C4-2B (cell line): ENCODE measurements at regions not wholly inside any gene's neighbourhood (a gene's known extent, or its start where the extent isn't known, plus 50 kb on each side); places are given as distances from the start of the nearest gene placed in this dataset.

Experiments used
- H3K27ac ChIP-seq: fragments of 450-650 bp; 2 replicates; pipeline ENCODE4 v1.5.1; 2017
- CTCF ChIP-seq: fragments of 450-650 bp; conservative IDR thresholded peaks from 2 replicates; pipeline ENCODE4 v1.5.1; 2017; ENCODE audit warnings: mild to moderate bottlenecking
- ZFX ChIP-seq: fragments of 450-650 bp; IDR thresholded peaks from 2 replicates; pipeline ENCODE4 v1.6.1; 2017

GRCh38 chr17:36722121-36722902, 120.9 kb downstream of the MRM1 start:
- no peak for TF ChIP-seq CTCF
- no peak for TF ChIP-seq ZFX
- peak overlapping the region; percentile 50 for H3K27ac ChIP-seq

- H3K27ac ChIP-seq, result peak overlapping the region; percentile 50; the same call in 1 of the 2 replicates
- TF ChIP-seq CTCF, result no peak
- TF ChIP-seq ZFX, result no peak
These were observed 121.5 kb downstream of the MRM1 start for GRCh38 chr17:36722903-36723263.

GRCh38 chr17:36723459-36724025, 122.2 kb downstream of the MRM1 start:
- no peak for TF ChIP-seq CTCF
- no peak for TF ChIP-seq ZFX
- H3K27ac ChIP-seq, result no peak overlapping the region

GRCh38 chr17:36726199-36726598, 124.8 kb downstream of the MRM1 start:
- no peak overlapping the region for H3K27ac ChIP-seq
- no peak for TF ChIP-seq ZFX
- no peak for TF ChIP-seq CTCF

GRCh38 chr17:36727052-36727451, 125.7 kb downstream of the MRM1 start:
- no peak for TF ChIP-seq CTCF
- no peak for TF ChIP-seq ZFX

GRCh38 chr17:36727577-36727976, 126.2 kb downstream of the MRM1 start:
- no peak for TF ChIP-seq ZFX
- no peak for TF ChIP-seq CTCF
- H3K27ac ChIP-seq, result no peak overlapping the region

More at GRCh38 chr17:36727052-36727451, 125.7 kb downstream of the MRM1 start:
- no peak overlapping the region for H3K27ac ChIP-seq
